HAP-1 (cell line): ENCODE measurements at regions not wholly inside any gene's neighbourhood (a gene's known extent, or its start where the extent isn't known, plus 50 kb on each side); places are given as distances from the start of the nearest gene placed in this dataset.

ENCODE experiments used
- DNase-seq, 2 experiments: peaks; one replicate each; pipeline ENCODE4 v3.0.0-alpha.2; 2016 to 2020; ENCODE audit warnings: low spot score in 2 of 2
- H3K27me3 ChIP-seq: fragments of 250-450 bp; sonication (Bioruptor Pico); 2 replicates; pipeline ENCODE4 v1.5.1; 2020; ENCODE audit warnings: low read depth, mild to moderate bottlenecking, moderate library complexity
- H3K36me3 ChIP-seq: fragments of 250-450 bp; sonication (Bioruptor Pico); replicated peaks from 2 replicates; pipeline ENCODE4 v1.5.1; 2020; ENCODE audit warnings: mild to moderate bottlenecking
- H3K4me1 ChIP-seq: fragments of 250-450 bp; sonication (Bioruptor Pico); 2 replicates; pipeline ENCODE4 v1.5.1; 2020; ENCODE audit warnings: mild to moderate bottlenecking
- H3K4me3 ChIP-seq: fragments of 250-450 bp; sonication (Bioruptor Pico); 2 replicates; pipeline ENCODE4 v1.5.1; 2020; ENCODE audit warnings: mild to moderate bottlenecking, moderate library complexity
- H3K9me3 ChIP-seq: fragments of 250-450 bp; sonication (Bioruptor Pico); 2 replicates; pipeline ENCODE4 v1.5.1; 2020; ENCODE audit warnings: mild to moderate bottlenecking, moderate library complexity
- in situ Hi-C: fragments of 300-500 bp; cut with MboI; formaldehyde crosslinking; loops from 3 replicates; pipeline ENCODE4 v1.14.3; 2020; ENCODE audit warnings: low sequenced_read_pairs, inconsistent platforms, mixed read lengths

GRCh38 chr2:145841973-145842372, 1322.1 kb upstream of the ZEB2 start:
- H3K4me3 ChIP-seq, result no peak overlapping the region
- H3K4me1 ChIP-seq, result no peaks in the 10 kb centered on the region
- H3K27me3 ChIP-seq, result no peaks in the 10 kb centered on the region
- no peaks in the 10 kb centered on the region for H3K36me3 ChIP-seq
- in situ Hi-C loops, result no loop called here
- DNase-seq, result no peak
- no peaks in the 10 kb centered on the region for H3K9me3 ChIP-seq

- no peaks in the 10 kb centered on the region for H3K4me1 ChIP-seq
- DNase-seq, result no peak
- no peaks in the 10 kb centered on the region for H3K27me3 ChIP-seq
- no peak overlapping the region for H3K4me3 ChIP-seq
- H3K9me3 ChIP-seq, result no peaks in the 10 kb centered on the region
- no peaks in the 10 kb centered on the region for H3K36me3 ChIP-seq
- in situ Hi-C loops, result no loop called here
Measured at GRCh38 chr2:145836986-145837385, 1317.1 kb upstream of the ZEB2 start.

GRCh38 chr2:145835665-145836064, 1315.7 kb upstream of the ZEB2 start:
- Histone ChIP-seq H3K9me3 (no peaks in the 10 kb centered on the region), H3K36me3 (no peaks in the 10 kb centered on the region), H3K4me1 (no peaks in the 10 kb centered on the region), H3K4me3 (no peak overlapping the region), H3K27me3 (no peaks in the 10 kb centered on the region)
- in situ Hi-C loops, result no loop called here
- no peak for DNase-seq

- no peak for DNase-seq
- Histone ChIP-seq H3K4me1 (no peaks in the 10 kb centered on the region), H3K36me3 (no peaks in the 10 kb centered on the region), H3K4me3 (no peak overlapping the region), H3K27me3 (no peaks in the 10 kb centered on the region), H3K9me3 (no peaks in the 10 kb centered on the region)
- in situ Hi-C loops, result no loop called here
Measured at GRCh38 chr2:145832681-145833080, 1312.8 kb upstream of the ZEB2 start.

- DNase-seq, result no peak
- H3K9me3 ChIP-seq, result no peaks in the 10 kb centered on the region
- in situ Hi-C loops, result no loop called here
- H3K4me3 ChIP-seq, result no peak overlapping the region
- H3K36me3 ChIP-seq, result no peaks in the 10 kb centered on the region
- no peaks in the 10 kb centered on the region for H3K27me3 ChIP-seq
- no peaks in the 10 kb centered on the region for H3K4me1 ChIP-seq
Measured at GRCh38 chr2:145829931-145830330, 1310.0 kb upstream of the ZEB2 start.

GRCh38 chr2:145827235-145827634, 1307.3 kb upstream of the ZEB2 start:
- DNase-seq, result no peak
- Histone ChIP-seq H3K27me3 (no peaks in the 10 kb centered on the region), H3K4me3 (no peak overlapping the region), H3K9me3 (no peaks in the 10 kb centered on the region), H3K4me1 (0 out of 2 replicates have a peak, but pooled peaks cover 3% of the 10 kb centered on the region), H3K36me3 (no peaks in the 10 kb centered on the region)
- in situ Hi-C loops, result no loop called here

- in situ Hi-C loops, result no loop called here
Measured at GRCh38 chr2:145824384-145824783, 1304.5 kb upstream of the ZEB2 start.

GRCh38 chr2:145822892-145823534, 1303.1 kb upstream of the ZEB2 start:
- Histone ChIP-seq H3K4me1 (0 out of 2 replicates have a peak, but pooled peaks cover 5% of the 10 kb centered on the region), H3K9me3 (no peaks in the 10 kb centered on the region), H3K36me3 (no peaks in the 10 kb centered on the region), H3K4me3 (no peak overlapping the region), H3K27me3 (no peaks in the 10 kb centered on the region)
- no peak for DNase-seq
- in situ Hi-C loops, result no loop called here

More at GRCh38 chr2:145824384-145824783, 1304.5 kb upstream of the ZEB2 start:
- Histone ChIP-seq H3K4me3 (no peak overlapping the region), H3K36me3 (no peaks in the 10 kb centered on the region), H3K27me3 (no peaks in the 10 kb centered on the region), H3K4me1 (0 out of 2 replicates have a peak, but pooled peaks cover 5% of the 10 kb centered on the region), H3K9me3 (no peaks in the 10 kb centered on the region)
- DNase-seq, result no peak

- no peaks in the 10 kb centered on the region for H3K27me3 ChIP-seq
- no peak overlapping the region for H3K4me3 ChIP-seq
- DNase-seq, result no peak
- 0 out of 2 replicates have a peak, but pooled peaks cover 5% of the 10 kb centered on the region for H3K4me1 ChIP-seq
- in situ Hi-C loops, result no loop called here
- H3K36me3 ChIP-seq, result no peaks in the 10 kb centered on the region
- no peaks in the 10 kb centered on the region for H3K9me3 ChIP-seq
Measured at GRCh38 chr2:145820651-145821050, 1300.7 kb upstream of the ZEB2 start.

- no peaks in the 10 kb centered on the region for H3K27me3 ChIP-seq
- 0 out of 2 replicates have a peak, but pooled peaks cover 5% of the 10 kb centered on the region for H3K4me1 ChIP-seq
- no peaks in the 10 kb centered on the region for H3K9me3 ChIP-seq
- DNase-seq, result no peak
- no peaks in the 10 kb centered on the region for H3K36me3 ChIP-seq
- in situ Hi-C loops, result no loop called here
- H3K4me3 ChIP-seq, result no peak overlapping the region
Measured at GRCh38 chr2:145818890-145819504, 1299.1 kb upstream of the ZEB2 start.

GRCh38 chr2:145815933-145816332, 1296.0 kb upstream of the ZEB2 start:
- no peak overlapping the region for H3K4me3 ChIP-seq
- H3K36me3 ChIP-seq, result no peaks in the 10 kb centered on the region
- no peaks in the 10 kb centered on the region for H3K27me3 ChIP-seq
- H3K4me1 ChIP-seq, result no peaks in the 10 kb centered on the region
- no peak for DNase-seq
- in situ Hi-C loops, result no loop called here
- no peaks in the 10 kb centered on the region for H3K9me3 ChIP-seq

GRCh38 chr2:145813481-145813880, 1293.6 kb upstream of the ZEB2 start:
- Histone ChIP-seq H3K4me1 (no peaks in the 10 kb centered on the region), H3K4me3 (no peak overlapping the region), H3K27me3 (no peaks in the 10 kb centered on the region), H3K36me3 (no peaks in the 10 kb centered on the region), H3K9me3 (no peaks in the 10 kb centered on the region)
- in situ Hi-C loops, result no loop called here
- DNase-seq, result no peak

- DNase-seq, result no peak
- H3K27me3 ChIP-seq, result no peaks in the 10 kb centered on the region
Measured at GRCh38 chr2:145812165-145812554, 1292.2 kb upstream of the ZEB2 start.

GRCh38 chr2:145811276-145812164, 1291.6 kb upstream of the ZEB2 start:
- H3K27me3 ChIP-seq, result no peaks in the 10 kb centered on the region
- H3K9me3 ChIP-seq, result no peaks in the 10 kb centered on the region
- in situ Hi-C loops, result no loop called here
- no peaks in the 10 kb centered on the region for H3K36me3 ChIP-seq
- no peaks in the 10 kb centered on the region for H3K4me1 ChIP-seq
- no peak overlapping the region for H3K4me3 ChIP-seq
- DNase-seq, result no peak

More at GRCh38 chr2:145812165-145812554, 1292.2 kb upstream of the ZEB2 start:
- Histone ChIP-seq H3K4me1 (no peaks in the 10 kb centered on the region), H3K36me3 (no peaks in the 10 kb centered on the region), H3K4me3 (no peak overlapping the region), H3K9me3 (no peaks in the 10 kb centered on the region)
- in situ Hi-C loops, result no loop called here
